K562 (cell line): ENCODE measurements at regions not wholly inside any gene's neighbourhood (a gene's known extent, or its start where the extent isn't known, plus 50 kb on each side); places are given as distances from the start of the nearest gene placed in this dataset.

Source experiments
- ATAC-seq: fragments of 200-7000 bp; cut with Tn5 transposase; 3 replicates; pipeline ENCODE4 v1.9.1; 2020; ENCODE audit warnings: moderate library complexity
- BruUV-seq: library from RNA; stranded (reverse); fragments of 400-500 nt; replicated peaks from 2 replicates; lab custom pipeline; 2021; lab: Mats Ljungman, UMichigan
- CTCF ChIA-PET: fragments of 300-600 bp; formaldehyde crosslinking; extraction: SDS; loops from one replicate; lab custom pipeline; 2021; ENCODE audit warnings: low intra/inter-chr PET ratio; lab: Yijun Ruan, JAX
- POLR2A ChIA-PET: fragments of 300-600, 350-650 bp; sonication (Branson Sonifier 250); formaldehyde crosslinking; extraction: SDS; loops from one replicate; lab custom pipeline; 2021; ENCODE audit warnings: antibody characterized with exemption, inconsistent platforms; lab: Yijun Ruan, JAX
- DNase-seq, 4 experiments: peaks; one replicate each; pipeline versions ENCODE4 v3.0.0 to v3.0.0-alpha.2; 2011 to 2018; ENCODE audit warnings: low spot score in 3 of 4, mixed read lengths in 3 of 4; ENCODE audit errors: extremely low read depth in 1 of 4
- FAIRE-seq: peaks from 2 replicates; lab custom pipeline; 2011; peaks lifted over from hg19 to GRCh38; lab: Jason Lieb, UNC
- H2AFZ ChIP-seq: 2 replicates; pipeline ENCODE4 v1.6.0; 2011; ENCODE audit warnings: low read depth, low read length, control low read depth, inconsistent platforms
- H3K27ac ChIP-seq: fragments of 200-600 bp; 3 replicates; pipeline ENCODE4 v1.8.0; 2011; ENCODE audit warnings: low read depth, mild to moderate bottlenecking, control low read depth, inconsistent platforms, low read length, moderate library complexity, mixed read lengths; ENCODE audit errors: extremely low read depth
- H3K27me3 ChIP-seq, 2 experiments: fragments of 300-600 bp in 1 of 2; 2 replicates in 1 of 2; 3 replicates in 1 of 2; pipeline versions ENCODE4 v1.6.0 to v1.8.0; 2011; ENCODE audit warnings: inconsistent platforms in 2 of 2, low read length in 2 of 2, mild to moderate bottlenecking in 1 of 2, mixed read lengths in 1 of 2, moderate library complexity in 1 of 2; ENCODE audit not compliant: control insufficient read depth in 2 of 2, insufficient read depth in 2 of 2
- H3K36me3 ChIP-seq: fragments of 300-600 bp; 3 replicates; pipeline ENCODE4 v1.8.0; 2011; ENCODE audit warnings: mild to moderate bottlenecking, low read length, inconsistent platforms; ENCODE audit not compliant: control insufficient read depth, insufficient read depth
- H3K4me1 ChIP-seq, 2 experiments: fragments of 200-600 bp in 1 of 2; replicated peaks in 1 of 2; 2 replicates in 1 of 2; 3 replicates in 1 of 2; pipeline versions ENCODE4 v1.5.1 to v1.8.0; 2011; ENCODE audit warnings: inconsistent platforms in 2 of 2, low read length in 2 of 2, mild to moderate bottlenecking in 1 of 2, mixed read lengths in 1 of 2, moderate library complexity in 1 of 2; ENCODE audit not compliant: control insufficient read depth in 2 of 2, insufficient read depth in 2 of 2
- H3K4me2 ChIP-seq: 2 replicates; pipeline ENCODE4 v1.6.1; 2011; ENCODE audit warnings: low read length, control low read depth, inconsistent platforms, mixed read lengths; ENCODE audit not compliant: insufficient read depth
- H3K4me3 ChIP-seq: fragments of 200-600 bp; sonication (generic), shearing (Covaris generic); 2 replicates; pipeline ENCODE4 v1.5.1; 2016; ENCODE audit warnings: control low read depth, inconsistent platforms
- H3K79me2 ChIP-seq: fragments of 200-600 bp; 3 replicates; pipeline ENCODE4 v1.8.0; 2011; ENCODE audit warnings: low read length, inconsistent platforms; ENCODE audit not compliant: control insufficient read depth, insufficient read depth
- H3K9ac ChIP-seq, 2 experiments: 2 replicates each; pipeline versions ENCODE4 v1.6.0 to v1.6.1; 2011; ENCODE audit warnings: low read depth in 2 of 2, low read length in 2 of 2, control low read depth in 1 of 2, inconsistent platforms in 1 of 2, mild to moderate bottlenecking in 1 of 2, mixed read lengths in 1 of 2; ENCODE audit not compliant: insufficient read depth in 1 of 2
- H3K9me1 ChIP-seq: one replicate; pipeline ENCODE4 v1.6.0; 2011; ENCODE audit warnings: inconsistent platforms, mild to moderate bottlenecking, low read length, moderate library complexity; ENCODE audit not compliant: control insufficient read depth, insufficient read depth
- H3K9me3 ChIP-seq: replicated peaks from 2 replicates; pipeline ENCODE4 v1.5.1; 2011; ENCODE audit warnings: low read depth, low read length, inconsistent platforms; ENCODE audit not compliant: control insufficient read depth, insufficient read depth
- H4K20me1 ChIP-seq: replicated peaks from 2 replicates; pipeline ENCODE4 v1.6.1; 2011; ENCODE audit warnings: low read length, inconsistent platforms, mixed read lengths; ENCODE audit not compliant: control insufficient read depth, insufficient read depth
- ARID4B ChIP-seq: sonication (generic); formaldehyde crosslinking; IDR thresholded peaks from 2 replicates; pipeline ENCODE4 v1.8.0; 2022; ENCODE audit warnings: mild to moderate bottlenecking, missing genetic modification reagents
- ATF6 ChIP-seq: sonication (generic); formaldehyde crosslinking; IDR thresholded peaks from 2 replicates; pipeline ENCODE4 v1.4.0; 2020; ENCODE audit warnings: mild to moderate bottlenecking, missing genetic modification reagents
- CHD1 ChIP-seq: fragments of 200-600 bp; sonication (generic); IDR thresholded peaks from one replicate; pipeline ENCODE4 v1.6.1; 2012; ENCODE audit warnings: mild to moderate bottlenecking, moderate library complexity, low read length, inconsistent platforms
- ETV6 ChIP-seq, 3 experiments: fragments of 150-350 bp in 1 of 3; sonication (generic) in 1 of 3; formaldehyde crosslinking in 1 of 3; IDR thresholded peaks; 2 replicates each; pipeline versions ENCODE4 v1.6.1 to v1.8.0; 2014 to 2022; ENCODE audit warnings: borderline replicate concordance in 2 of 3, low read depth in 2 of 3, antibody characterized with exemption in 1 of 3, low read length in 1 of 3, mild to moderate bottlenecking in 1 of 3, missing genetic modification reagents in 1 of 3
- GATA2 ChIP-seq: sonication (generic); formaldehyde crosslinking; IDR thresholded peaks from 2 replicates; pipeline ENCODE4 v1.4.0; 2020; ENCODE audit warnings: mild to moderate bottlenecking, missing genetic modification reagents
- HDAC8 ChIP-seq: fragments of 450-650 bp; IDR thresholded peaks from 2 replicates; pipeline ENCODE4 v1.6.1; 2016; ENCODE audit warnings: mild to moderate bottlenecking, missing genetic modification characterization, moderate library complexity, missing compliant biosample characterization
- KAT2B ChIP-seq: IDR thresholded peaks from one replicate; pipeline ENCODE4 v1.6.1; 2012; ENCODE audit warnings: low read depth, mild to moderate bottlenecking, control low read depth, inconsistent platforms, low read length, moderate library complexity
- MECOM ChIP-seq: fragments of 250-450 bp; sonication (Bioruptor Pico); IDR thresholded peaks from 2 replicates; pipeline ENCODE4 v1.8.0; 2022; ENCODE audit warnings: inconsistent platforms
- POLR2A ChIP-seq: fragments of 450-650 bp; conservative IDR thresholded peaks from 2 replicates; pipeline ENCODE4 v1.6.1; 2016
- POLR2H ChIP-seq: IDR thresholded peaks from 2 replicates; pipeline ENCODE4 v1.6.1; 2016; ENCODE audit warnings: missing genetic modification characterization, low read depth, mild to moderate bottlenecking, control low read depth, missing compliant biosample characterization, moderate library complexity
- PRMT5 ChIP-seq: sonication (generic); formaldehyde crosslinking; IDR thresholded peaks from 2 replicates; pipeline ENCODE4 v1.5.0; 2020; ENCODE audit warnings: missing genetic modification reagents
- SNAPC5 ChIP-seq: fragments of 250-450 bp; sonication (Bioruptor Pico); IDR thresholded peaks from 2 replicates; pipeline ENCODE4 v1.8.0; 2021; ENCODE audit warnings: moderate library complexity, mild to moderate bottlenecking, inconsistent platforms
- ZBTB2 ChIP-seq: fragments of 450-650 bp; IDR thresholded peaks from 2 replicates; pipeline ENCODE4 v1.6.1; 2016; ENCODE audit warnings: antibody characterized with exemption
- ZNF184 ChIP-seq: sonication (generic); formaldehyde crosslinking; IDR thresholded peaks from 2 replicates; pipeline ENCODE4 v1.5.0; 2020; ENCODE audit warnings: missing genetic modification reagents
- ZNF3 ChIP-seq: fragments of 250-450 bp; sonication (Bioruptor Pico); IDR thresholded peaks from 2 replicates; pipeline ENCODE4 v1.5.0; 2021; ENCODE audit warnings: mild to moderate bottlenecking, moderate library complexity
- WGBS: fragments of 100-300 bp; shearing (Covaris generic); methylation state at CpG from one replicate; pipeline ENCODE4 v1.1.6; 2016; ENCODE audit warnings: low coverage, mixed read lengths; ENCODE audit not compliant: insufficient coverage; ENCODE audit errors: missing lambda C conversion rate; 5-methylcytosine and 5-hydroxymethylcytosine counted together
- in situ Hi-C: fragments of 300-500 bp; cut with MboI; formaldehyde crosslinking; loops from 4 replicates; pipeline ENCODE4 v1.15.0; 2018; ENCODE audit warnings: inconsistent platforms, mixed read lengths
- intact Hi-C: fragments of 100-400 bp; cut with micrococcal nuclease; formaldehyde crosslinking; loops from 2 replicates; pipeline ENCODE4 v1.14.2; 2022

GRCh38 chr5:136819526-136820302 is 454.4 kb upstream of the TRPC7 start:
- Histone ChIP-seq H3K27ac (no peak overlapping the region), H3K4me3 (no peak overlapping the region), H3K4me2 (no peak overlapping the region), H4K20me1 (no peaks in the 10 kb centered on the region), H3K9me1 (no peaks in the 10 kb centered on the region), H3K79me2 (no peaks in the 10 kb centered on the region), H3K9ac (no peak overlapping the region), H3K9me3 (no peaks in the 10 kb centered on the region), H3K4me1 (no peaks in the 10 kb centered on the region), H3K36me3 (no peaks in the 10 kb centered on the region), H3K27me3 (no peaks in the 10 kb centered on the region), H2AFZ (no peak overlapping the region)
- in situ Hi-C loops (no loop called here), intact Hi-C loops (no loop called here)
- DNase-seq (no peak), FAIRE-seq (no peak), ATAC-seq (0 out of 3 replicates have a peak, but pooled peaks have one; percentile 42)
- ChIA-PET POLR2A (no interaction called here), CTCF (no interaction called here)
- WGBS, result 0% methylated on average over 1 of the region's 1 CpG
- BruUV-seq, result no TSS peak
- TF ChIP-seq ETV6 (IDR thresholded peaks at IDR 0.05; ENCODE audit: borderline replicate concordance in 1 of 2, low read depth in 2 of 2, low read length in 1 of 2), result no peak
- no peak for TF ChIP-seq ETV6 (CRISPR knock-in tag; IDR thresholded peaks at IDR 0.05; ENCODE audit: borderline replicate concordance)
- TF ChIP-seq CHD1, result no peak
- TF ChIP-seq POLR2A, result no peak
- no peak for TF ChIP-seq PRMT5 (CRISPR knock-in tag)
- TF ChIP-seq ZBTB2, result no peak
- no peak for TF ChIP-seq GATA2 (CRISPR knock-in tag)
- TF ChIP-seq ATF6 (CRISPR knock-in tag), result no peak
- no peak for TF ChIP-seq ARID4B (CRISPR knock-in tag)
- TF ChIP-seq ZNF184 (CRISPR knock-in tag), result no peak
- no peak for TF ChIP-seq POLR2H
- no peak for TF ChIP-seq ZNF3
- no peak for TF ChIP-seq KAT2B
- no peak for TF ChIP-seq SNAPC5 (CRISPR knock-in tag)
- TF ChIP-seq HDAC8 (tag), result no peak
- no peak for TF ChIP-seq MECOM (CRISPR knock-in tag)
